ENCODE measurements at regions not wholly inside any gene's neighbourhood (a gene's known extent, or its start where the extent isn't known, plus 50 kb on each side); places are given as distances from the start of the nearest gene placed in this dataset.

DNA sequence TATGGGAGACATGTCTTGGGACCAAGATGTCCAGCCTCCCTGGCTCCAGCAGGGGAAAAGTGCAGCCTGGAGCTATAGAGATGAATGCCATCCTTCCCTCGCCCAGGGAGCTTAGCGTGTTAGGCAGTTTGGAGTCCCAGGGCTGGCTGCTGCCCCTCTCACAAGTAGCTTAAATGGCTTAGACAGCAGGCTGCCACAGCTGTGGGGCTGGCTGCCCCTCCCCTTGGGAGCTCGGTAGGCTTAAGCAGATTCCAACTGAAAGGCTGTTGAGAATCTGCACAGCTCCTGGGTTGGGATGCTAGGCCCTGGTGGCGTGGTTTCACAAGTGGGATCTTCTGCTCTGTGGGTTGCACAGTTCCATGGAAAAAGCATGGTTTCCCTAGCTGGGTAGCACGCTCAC lies 940.5 kb upstream of the DDX18 start:
- no peak for TF ChIP-seq POLR2A (IDR thresholded peaks at IDR 0.05)
- TF ChIP-seq CTCF (IDR thresholded peaks at IDR 0.05): no peak
